COLO668 (cell line): ENCODE measurements at regions not wholly inside any gene's neighbourhood (a gene's known extent, or its start where the extent isn't known, plus 50 kb on each side); places are given as distances from the start of the nearest gene placed in this dataset.
"Not testable (repeated sequence)": the region's sequence is repeated elsewhere in the genome, so short reads cannot be mapped to it uniquely, and the experiment has no call there.

Experiments
- DNase-seq: peaks from one replicate; lab custom pipeline; 2025; ENCODE audit not compliant: unreplicated experiment; lab: John Stamatoyannopoulos, UW

DNA sequence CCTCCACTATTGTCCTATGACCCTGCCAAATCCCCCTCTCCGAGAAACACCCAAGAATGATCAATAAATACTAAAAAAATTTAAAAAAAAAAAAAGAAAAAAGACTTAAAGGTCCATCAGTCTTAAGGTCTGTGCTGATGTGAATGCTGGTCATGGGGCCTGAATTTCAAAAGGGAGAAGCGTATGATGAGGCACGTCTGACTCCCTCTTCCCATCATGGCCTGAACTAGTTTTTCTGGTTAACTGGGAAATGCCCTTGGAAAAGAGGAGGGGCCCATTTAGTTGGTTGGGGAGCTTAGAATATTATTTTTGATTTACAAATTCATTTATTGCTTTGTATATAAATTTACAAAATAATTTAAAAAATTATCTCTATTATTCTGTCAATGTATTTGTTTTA is 291.0 kb upstream of the CDH19 start:
- no peak for DNase-seq

DNA sequence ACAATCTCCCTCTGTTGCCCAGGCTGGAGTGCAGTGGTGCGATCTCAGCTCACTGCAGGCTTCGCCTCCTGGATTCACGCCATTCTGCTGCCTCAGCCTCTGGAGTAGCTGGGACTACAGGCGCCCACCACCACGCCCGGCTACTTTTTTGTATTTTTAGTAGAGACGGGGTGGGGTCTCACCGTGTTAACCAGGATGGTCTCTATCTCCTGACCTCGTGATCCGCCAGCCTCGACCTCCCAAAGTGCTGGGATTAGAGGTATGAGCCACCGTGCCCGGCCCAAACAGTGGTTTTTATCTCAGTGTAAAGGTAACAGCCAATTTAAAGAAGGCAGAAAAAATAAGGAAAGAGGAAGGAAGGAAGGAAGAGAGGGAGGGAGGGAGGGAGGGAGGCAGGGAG is 288.5 kb upstream of the CDH19 start:
- DNase-seq = not testable (repeated sequence)

DNA sequence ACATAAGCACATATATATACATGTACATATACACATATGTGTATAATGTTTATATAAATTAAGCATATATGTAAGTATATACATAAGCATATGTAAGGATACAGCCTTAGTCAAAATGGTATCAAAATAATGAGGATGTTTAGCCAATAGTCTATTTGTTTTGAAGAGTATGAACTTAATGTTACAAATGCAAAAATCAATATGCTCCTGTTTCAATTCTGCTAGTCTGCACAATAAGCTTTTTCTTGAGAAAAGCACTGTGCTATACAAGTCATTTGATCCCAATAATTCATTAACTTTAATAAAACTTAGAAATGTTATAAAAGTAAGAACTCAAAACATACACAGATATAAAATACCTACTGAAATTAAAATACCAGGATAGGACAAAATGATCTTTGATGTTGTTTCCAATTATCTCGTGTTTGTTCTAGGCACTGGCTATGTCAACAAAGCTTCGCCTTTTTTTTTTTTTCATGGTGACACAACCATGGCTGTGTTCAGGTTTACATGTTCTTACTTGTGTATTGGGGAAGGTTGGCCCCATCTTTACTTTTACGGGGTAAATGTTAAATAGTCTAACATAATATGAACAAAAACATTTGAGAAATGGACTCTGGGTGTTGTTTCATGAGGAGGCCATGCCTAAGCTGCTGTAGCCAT is 271.1 kb upstream of the CDH19 start:
- DNase-seq = no peak

DNA sequence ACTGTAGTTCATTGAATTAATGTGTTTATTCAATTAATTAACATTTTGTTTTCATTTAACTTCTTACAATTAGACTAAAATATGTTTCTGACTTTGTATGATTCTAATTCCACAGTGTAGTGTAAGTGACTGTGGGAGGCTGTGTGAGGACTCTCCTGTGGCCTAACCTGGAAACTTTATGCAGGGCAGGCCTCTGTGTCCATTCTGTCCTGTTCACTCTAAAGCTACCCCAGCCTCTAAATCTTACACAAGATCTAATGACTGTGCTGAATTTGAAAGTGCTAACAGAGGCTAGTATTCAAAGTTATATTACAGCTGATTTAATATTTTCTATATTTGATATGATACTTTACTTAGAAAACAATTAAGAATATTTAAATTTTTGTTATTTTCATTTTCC is 270.5 kb upstream of the CDH19 start:
- no peak for DNase-seq

DNA sequence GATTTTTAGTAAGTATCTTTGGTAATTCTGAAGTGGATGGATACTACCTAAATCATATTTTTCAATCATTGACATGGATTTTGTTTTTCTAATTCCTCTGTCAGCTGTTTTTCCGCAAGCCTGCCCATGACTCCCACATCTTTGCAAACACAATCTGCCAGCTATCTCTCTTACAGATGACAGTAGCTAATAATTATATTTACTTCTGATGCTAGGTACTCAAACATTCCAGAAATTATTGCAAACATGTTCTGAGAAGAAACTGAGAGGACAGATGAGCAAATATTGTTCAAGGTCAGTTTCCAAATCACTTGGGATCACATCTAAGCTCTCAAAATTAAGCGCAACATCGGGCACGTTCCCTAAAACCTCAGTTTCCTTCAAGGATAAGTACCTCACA is 270.0 kb upstream of the CDH19 start:
- DNase-seq = no peak

DNA sequence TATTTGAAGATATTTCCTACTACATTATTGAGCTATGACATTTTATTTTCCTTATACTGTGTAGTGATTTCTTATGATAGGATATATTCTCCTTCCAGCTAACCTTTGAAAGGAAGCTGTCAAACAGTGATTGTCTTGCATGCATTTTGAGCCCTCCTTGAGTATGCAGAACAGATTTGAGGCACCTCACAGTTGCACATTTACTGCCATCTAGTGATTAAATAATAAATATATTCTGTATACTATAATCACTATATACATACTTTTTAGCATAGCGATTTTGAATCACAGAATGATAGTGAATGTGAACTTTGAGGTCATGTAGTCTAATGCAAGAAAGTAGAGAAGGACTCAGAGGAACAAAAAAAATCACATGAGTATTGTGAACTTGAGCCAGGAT is 268.4 kb upstream of the CDH19 start:
- DNase-seq = no peak

DNA sequence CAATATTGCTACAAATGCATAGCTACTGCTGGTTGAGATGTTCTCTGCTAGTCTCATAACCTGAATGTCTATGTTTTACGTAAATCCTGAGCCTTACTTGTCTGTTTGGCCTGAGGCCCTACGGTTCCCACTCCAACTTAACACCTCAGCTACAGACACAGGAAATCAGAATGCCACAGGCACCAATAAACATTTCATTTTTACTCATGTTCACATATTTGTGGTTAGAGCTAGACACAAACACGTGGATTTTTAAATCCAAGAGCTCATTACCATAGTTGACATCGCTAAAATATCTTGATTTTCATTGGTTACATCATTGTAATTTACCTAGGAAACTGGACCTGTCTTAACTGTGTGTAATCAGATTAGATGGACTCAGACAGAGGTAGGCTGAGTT is 263.8 kb upstream of the CDH19 start:
- DNase-seq = no peak

DNA sequence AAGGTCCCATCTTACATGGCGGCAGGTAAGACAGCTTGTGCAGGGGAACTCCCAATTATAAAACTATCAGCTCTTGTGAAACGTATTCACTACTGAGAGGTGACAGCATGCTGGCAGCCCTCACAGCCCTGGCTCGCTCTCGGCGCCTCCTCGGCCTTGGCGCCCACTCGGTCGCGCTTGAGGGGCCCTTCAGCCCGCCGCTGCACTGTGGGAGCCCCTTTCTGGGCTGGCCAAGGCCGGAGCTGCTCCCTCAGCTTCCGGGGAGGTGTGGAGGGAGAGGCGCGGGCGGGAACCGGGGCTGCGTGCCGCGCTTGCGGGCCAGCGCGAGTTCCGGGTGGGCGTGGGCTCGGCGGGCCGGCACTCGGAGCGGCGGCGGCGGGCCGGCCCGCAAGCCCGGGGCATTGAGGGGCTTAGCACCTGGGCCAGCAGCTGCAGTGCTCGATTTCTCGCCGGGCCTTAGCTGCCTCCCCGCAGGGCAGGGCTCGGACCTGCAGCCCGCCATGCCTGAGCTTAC is 262.6 kb upstream of the CDH19 start:
- DNase-seq = not testable (repeated sequence)

DNA sequence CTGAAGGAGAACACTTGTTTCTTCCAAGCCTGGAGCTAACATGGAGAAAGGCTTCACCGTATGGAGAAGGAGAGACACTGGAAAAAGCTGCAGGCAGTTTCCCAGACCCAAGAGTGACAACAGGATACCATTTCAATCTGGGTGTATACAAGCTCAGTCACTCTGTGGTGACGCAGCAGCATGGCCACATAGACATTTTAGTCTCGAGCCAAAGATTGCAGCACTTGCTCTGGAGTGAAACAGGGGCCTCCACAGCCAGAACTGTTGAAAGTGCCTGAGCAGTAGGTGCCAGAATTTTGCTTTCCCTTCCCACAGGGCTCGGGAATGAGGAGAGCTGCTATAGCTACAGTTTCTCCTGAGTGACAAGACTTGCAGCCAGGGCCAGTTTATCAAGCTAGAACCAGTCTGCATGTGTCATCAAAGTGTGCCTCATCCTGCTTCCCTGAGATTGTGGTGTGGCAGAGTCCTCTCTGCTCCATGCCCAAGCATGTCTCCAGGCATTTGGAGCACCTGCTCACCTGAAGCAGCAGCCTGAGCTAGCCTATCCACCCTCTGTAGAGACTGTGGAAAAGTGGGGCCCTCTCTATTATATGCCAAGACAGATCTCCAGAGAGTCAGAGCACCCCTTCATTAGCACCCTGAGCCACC is 234.6 kb upstream of the CDH19 start:
- no peak for DNase-seq

DNA sequence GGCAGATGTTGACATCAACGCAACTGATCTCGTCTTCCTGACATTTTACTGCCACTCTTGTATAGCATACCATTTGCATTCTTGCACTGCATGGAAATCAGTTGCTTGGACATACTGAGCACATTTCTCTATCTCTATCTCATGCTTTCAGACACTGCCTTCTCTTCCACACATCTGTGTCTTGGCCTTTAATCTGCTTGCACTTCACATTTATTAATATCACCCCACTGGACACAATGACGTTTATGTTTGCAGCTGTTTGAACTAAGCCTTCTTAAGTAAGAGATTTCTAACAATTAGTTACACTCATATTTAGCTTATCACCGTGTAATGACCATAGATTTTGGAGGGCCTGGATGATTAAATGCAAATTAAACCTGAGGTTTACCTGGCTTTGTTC is 229.8 kb upstream of the CDH19 start:
- no peak for DNase-seq

DNA sequence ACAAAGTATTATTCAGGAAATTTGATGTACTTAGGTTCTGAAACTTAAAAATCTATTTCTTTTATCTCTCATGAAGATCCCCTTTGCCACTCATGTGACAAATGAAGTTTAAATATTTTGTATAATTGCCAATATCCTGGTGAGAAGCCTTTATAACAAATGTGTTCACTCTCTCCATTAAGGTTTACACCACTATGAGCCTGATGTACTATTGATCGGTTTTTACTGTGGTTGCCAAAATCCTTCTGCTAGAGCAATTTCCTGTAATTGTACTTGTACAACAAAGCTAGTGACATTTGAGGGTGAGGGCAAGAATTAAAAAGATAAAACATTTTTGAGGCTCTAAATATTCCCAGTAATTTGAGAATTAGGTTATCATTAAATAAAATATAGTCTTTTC is 222.3 kb upstream of the CDH19 start:
- DNase-seq = no peak

DNA sequence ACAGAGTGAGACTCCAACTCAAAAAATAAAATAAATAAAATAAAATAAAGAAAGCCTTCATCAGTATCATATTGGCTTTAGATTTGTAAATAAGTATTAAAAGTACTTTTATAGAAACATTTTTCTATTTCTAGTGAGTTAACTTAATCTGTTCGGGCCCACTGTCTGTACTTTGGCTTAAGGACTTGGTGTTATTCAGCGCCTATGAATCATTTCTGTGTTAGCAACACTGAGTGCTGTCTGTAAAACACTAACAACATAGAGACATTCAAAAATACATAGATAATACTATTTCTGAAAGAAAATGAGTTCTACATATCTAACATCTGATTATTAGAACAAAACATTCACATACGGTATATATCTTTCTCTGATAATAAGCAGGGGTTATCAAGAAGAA is 221.5 kb upstream of the CDH19 start:
- DNase-seq = no peak

DNA sequence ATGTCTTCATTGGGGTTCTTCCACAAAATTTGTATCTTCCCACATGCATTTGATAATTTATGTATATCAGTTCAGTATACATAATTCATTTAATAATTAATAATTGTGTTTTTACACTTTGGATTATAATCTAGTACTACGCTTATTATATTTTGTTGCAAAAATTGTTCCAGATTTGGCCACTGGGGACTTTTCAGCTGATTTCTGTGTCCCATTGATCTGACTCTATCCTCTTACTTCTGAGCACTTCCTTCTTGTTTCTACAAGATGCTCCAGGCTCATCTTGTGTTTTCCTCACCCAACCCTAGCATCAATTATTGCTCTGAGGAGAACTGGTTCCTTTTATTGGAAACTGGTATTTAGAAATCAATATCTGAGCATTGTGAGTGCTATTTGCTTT is 215.3 kb upstream of the CDH19 start:
- no peak for DNase-seq

DNA sequence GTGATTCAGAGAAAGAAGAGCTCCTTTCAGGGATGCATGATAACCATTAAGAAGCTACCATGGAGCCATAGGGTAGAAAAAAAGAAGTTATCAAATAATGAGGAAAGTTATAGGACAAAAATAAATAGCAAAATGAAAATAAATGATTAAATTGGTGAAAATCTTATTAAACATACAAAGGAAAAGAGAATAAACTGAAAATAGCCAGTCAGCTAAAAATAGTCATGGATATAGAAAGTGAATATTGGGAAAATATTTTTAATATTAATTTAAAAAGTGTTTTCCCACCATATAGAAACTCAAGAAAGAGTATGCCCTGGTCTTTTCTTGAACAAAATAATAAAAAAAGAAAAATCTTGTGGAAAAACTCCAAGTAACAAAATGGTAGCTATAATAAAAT is 209.2 kb upstream of the CDH19 start:
- no peak for DNase-seq

DNA sequence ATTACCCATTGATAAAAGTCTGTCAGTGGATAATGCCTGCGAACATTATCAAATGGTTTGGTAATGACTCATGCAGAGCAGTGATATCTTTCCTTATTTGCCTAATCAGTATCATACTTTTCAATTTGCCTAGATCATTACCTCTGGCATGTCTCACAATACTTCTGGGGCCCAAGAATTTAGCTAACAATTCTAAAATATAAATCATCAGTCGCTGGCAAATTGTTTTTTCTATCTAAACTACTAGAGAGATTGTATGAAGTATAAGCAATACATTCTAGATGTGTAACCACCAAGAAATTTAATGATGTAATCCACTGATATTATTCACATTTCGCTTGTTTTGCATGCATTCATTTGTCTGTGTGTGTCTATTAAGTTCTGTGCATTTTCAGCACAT is 191.2 kb upstream of the CDH19 start:
- DNase-seq = no peak

DNA sequence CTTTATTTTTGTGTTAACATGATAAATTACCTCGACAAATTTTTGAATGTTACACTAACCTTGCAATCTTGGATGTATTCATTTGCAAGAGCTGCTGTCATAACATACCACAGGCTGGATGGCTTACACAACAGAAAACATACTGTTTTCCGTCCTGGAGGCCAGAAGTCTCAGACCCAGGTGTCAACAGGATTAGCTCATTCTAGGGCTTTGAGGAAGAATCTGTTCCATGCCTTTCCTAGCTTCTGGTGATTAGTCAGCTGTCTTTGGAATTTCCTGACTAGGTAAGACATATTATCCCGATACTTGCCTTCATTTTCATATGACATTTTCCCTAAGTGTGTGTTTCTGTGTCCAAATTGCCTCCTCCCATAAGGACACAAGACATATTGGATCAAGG is 188.6 kb upstream of the CDH19 start:
- no peak for DNase-seq

DNA sequence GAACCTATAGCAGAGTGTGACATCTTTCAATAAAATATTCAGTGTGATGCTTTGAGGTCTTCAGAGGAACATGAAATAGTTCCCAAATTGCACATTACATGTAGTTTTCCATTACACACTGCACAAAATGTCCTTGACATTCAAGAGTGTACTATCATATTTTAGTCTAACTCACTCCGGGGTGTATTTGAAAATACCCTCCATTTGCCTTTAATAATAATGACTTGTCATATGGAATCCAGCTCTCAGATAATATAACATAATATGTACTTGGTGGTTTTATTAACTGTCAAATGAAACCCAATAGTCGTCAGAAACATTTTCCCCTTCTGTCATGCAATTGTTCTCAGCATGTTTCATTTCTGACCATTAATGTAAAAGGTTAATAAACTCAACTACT is 176.7 kb upstream of the CDH19 start:
- DNase-seq = no peak

DNA sequence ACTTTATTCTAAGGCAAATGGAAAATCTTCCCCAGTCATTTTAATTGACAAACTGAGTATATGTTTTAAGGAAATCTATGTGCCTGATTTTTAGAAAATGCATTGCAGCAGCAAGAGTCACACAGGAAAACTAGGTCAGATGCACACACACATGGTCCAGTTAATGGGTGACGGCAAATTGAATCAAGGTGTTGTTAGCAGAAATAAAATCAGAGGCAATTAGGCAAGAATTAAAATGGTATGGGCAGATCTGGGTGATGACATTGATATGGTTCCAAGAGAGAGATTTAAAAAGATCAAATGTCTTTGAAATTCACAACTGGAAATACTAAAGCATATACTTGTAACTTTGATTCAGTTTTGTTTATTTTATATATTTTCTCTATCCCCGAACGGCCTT is 174.2 kb upstream of the CDH19 start:
- DNase-seq = no peak

DNA sequence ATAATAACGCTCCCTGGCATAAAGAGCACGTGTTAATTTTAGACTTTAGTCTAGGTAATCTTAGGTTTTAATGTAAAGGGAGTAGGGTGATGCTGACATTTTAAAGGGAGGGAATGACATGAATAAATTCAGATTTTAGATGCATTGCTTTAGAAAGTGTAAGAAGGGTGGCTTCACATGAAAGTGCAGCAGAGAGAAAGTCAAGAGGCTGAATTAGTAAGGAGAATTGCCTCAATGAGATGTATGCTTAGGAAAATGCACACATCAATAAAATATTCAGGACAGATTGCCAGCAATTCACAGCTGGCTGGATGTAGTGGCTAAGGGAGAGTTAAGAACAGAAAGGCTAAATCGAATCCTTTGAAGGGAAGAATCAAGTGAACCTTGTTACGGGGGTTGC is 165.5 kb upstream of the CDH19 start:
- DNase-seq = no peak

DNA sequence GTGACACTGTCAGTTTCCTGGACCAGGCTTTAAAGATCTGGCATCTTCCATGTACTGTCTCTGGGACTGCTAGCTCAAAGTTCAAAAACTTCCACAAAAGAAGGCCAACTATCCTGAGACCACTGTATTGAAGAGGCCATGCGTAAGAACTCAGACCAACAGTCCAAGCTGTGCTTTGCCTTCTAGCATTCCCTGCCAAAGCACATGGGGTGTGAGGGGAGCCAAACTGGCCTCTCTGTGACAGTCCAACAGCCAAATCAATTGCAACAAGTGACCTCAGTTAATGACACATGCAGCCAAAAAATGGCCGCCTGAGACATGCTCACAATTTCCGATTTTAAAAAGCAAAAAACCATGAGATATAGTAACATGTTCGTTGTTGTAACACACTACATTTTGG is 160.3 kb upstream of the CDH19 start:
- no peak for DNase-seq

DNA sequence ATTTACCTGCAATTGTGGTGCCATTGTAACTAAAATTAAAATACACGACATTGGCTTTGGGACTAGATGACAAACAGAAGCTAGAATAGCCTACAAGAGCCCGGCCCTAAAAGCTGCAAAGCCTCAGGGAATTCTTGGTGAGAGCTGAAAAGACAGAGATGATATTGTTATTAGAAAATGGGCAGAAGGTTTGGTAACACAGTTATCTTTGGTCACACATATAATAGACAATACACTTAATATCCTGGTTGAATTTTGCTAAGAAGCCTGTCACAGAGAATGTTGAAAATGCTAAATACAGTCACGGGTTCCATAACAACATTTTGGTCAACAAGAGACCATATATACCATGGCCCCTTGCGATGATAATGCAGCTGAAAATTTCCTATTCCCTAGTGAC is 157.3 kb upstream of the CDH19 start:
- no peak for DNase-seq

DNA sequence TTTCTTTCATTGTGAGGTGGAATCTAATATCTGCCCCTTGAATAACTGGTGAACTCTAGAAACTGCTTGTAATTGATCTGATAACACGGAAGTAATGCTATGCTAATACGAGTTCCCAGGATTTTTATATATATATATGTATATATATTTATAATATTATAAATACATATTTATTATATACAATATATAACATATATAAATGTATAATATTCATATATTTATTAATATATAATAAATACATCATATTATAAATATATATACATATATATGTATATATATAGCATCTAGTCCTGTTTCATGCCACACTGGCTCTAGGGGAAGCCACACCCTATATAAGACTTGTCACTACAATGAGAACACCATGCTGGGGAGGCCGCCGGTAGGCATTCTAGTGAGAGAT is 156.7 kb upstream of the CDH19 start:
- DNase-seq = no peak
